ENCODE measurements at regions not wholly inside any gene's neighbourhood (a gene's known extent, or its start where the extent isn't known, plus 50 kb on each side); places are given as distances from the start of the nearest gene placed in this dataset.

DNA sequence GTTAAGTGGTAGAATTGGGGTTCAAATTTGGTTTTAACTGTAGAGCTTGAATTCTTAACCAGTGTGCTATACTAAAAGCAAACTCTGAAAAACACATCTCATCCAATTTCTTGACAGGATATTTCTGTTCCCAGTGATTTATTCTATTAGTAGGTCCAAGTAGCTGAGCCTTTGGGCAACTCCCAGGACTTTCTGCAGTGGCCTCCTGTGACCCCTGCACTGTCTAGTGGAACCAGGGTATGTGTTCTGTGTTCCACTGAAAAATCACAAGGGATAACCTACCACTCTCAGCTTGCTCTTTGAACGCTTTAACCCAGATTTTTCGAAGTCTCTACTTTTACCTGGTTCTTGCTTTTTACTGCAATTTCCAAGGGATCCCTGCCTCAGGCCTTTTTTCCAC lies 58.0 kb upstream of the SCOC start (continued):
- TF ChIP-seq, protein P1, sequence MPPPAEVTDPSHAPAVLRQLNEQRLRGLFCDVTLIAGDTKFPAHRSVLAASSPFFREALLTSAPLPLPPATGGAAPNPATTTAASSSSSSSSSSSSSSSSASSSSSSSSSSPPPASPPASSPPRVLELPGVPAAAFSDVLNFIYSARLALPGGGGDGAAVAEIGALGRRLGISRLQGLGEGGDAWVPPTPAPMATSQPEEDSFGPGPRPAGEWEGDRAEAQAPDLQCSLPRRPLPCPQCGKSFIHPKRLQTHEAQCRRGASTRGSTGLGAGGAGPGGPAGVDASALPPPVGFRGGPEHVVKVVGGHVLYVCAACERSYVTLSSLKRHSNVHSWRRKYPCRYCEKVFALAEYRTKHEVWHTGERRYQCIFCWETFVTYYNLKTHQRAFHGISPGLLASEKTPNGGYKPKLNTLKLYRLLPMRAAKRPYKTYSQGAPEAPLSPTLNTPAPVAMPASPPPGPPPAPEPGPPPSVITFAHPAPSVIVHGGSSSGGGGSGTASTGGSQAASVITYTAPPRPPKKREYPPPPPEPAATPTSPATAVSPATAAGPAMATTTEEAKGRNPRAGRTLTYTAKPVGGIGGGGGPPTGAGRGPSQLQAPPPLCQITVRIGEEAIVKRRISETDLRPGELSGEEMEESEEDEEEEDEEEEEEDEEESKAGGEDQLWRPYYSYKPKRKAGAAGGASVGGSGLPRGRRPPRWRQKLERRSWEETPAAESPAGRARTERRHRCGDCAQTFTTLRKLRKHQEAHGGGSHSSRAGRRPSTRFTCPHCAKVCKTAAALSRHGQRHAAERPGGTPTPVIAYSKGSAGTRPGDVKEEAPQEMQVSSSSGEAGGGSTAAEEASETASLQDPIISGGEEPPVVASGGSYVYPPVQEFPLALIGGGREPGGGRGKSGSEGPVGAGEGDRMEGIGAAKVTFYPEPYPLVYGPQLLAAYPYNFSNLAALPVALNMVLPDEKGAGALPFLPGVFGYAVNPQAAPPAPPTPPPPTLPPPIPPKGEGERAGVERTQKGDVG (CRISPR knock-in tag; IDR thresholded peaks at IDR 0.05), result no peak
- no peak for TF ChIP-seq KLF5 (IDR thresholded peaks at IDR 0.05; ENCODE audit: partially characterized antibody)
- no peak for TF ChIP-seq POLR2AphosphoS2 (IDR thresholded peaks at IDR 0.05; ENCODE audit: low read depth, low read length)
- no peak for TF ChIP-seq ZNF622 (IDR thresholded peaks at IDR 0.05)
- TF ChIP-seq NFYA (IDR thresholded peaks at IDR 0.05; ENCODE audit: borderline replicate concordance, low read depth, low read length), result no peak
- no peak for TF ChIP-seq CBX3 (IDR thresholded peaks at IDR 0.05; ENCODE audit: borderline replicate concordance, low read depth)
- no peak for TF ChIP-seq EZH2 (IDR thresholded peaks at IDR 0.05; ENCODE audit: borderline replicate concordance, control insufficient read depth, low read depth, low read length)

DNA sequence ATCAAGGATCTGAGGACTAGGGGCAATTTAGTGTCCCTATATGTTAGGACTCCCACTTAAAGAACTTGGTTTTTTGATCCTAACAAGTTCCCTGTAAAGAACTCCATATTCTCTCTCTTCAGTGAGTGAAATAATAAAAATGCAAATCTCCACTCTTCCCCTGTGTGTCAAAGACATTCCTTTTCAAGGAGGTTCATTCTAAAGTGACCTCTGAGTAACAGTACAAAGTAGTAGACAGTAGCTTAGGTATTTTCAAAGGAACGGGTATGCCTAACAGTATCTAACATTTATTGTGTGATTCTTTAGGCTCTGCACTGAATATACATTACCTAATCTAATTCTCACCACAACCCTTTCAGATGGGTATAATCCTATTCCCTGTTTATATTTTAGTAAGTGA lies 58.4 kb upstream of the SCOC start:
- Histone ChIP-seq H4K20me1 (ENCODE audit: control insufficient read depth, insufficient read depth) (no peaks in the 10 kb centered on the region), H3K4me1 (ENCODE audit: control insufficient read depth, insufficient read depth, low read length) (no peaks in the 10 kb centered on the region), H3K9ac (ENCODE audit: control insufficient read depth, insufficient read depth, low read length) (no peak overlapping the region), H3K4me3 (no peak overlapping the region), H3K36me3 (ENCODE audit: control insufficient read depth in 2 of 2, insufficient read depth in 2 of 2, low read length in 1 of 2) (no peaks in the 10 kb centered on the region), H3K9me3 (replicated peaks; ENCODE audit: control insufficient read depth, insufficient read depth, low read length) (no peaks in the 10 kb centered on the region), H3K4me2 (ENCODE audit: control insufficient read depth, insufficient read depth) (no peak overlapping the region), H3K79me2 (ENCODE audit: control insufficient read depth, insufficient read depth, low read length) (no peaks in the 10 kb centered on the region), H2AFZ (ENCODE audit: control insufficient read depth, low read depth, low read length) (no peak overlapping the region), H3K27ac (ENCODE audit: control insufficient read depth, insufficient read depth) (no peak overlapping the region), H3K27me3 (replicated peaks in 1 of 2; ENCODE audit: control insufficient read depth in 2 of 2, insufficient read depth in 2 of 2, low read length in 1 of 2) (no peaks in the 10 kb centered on the region; a peak in 1 of 4 replicates)
- FAIRE-seq (no peak), DNase-seq (ENCODE audit: low read depth, low spot score) (no peak), ATAC-seq (no peak)
- no TSS peak for BruUV-seq (replicated peaks)
- WGBS (ENCODE audit: insufficient coverage, insufficient replicate concordance, low lambda C conversion rate, missing lambda C conversion rate), result 0% methylated on average over 1 of the region's 1 CpG
- in situ Hi-C loops (cut with MboI) (no loop called here), intact Hi-C loops (cut with micrococcal nuclease; ENCODE audit: unreplicated experiment) (no loop called here)
- ChIA-PET CTCF (no interaction called here), SMC1A (ENCODE audit: uncharacterized antibody, unreplicated experiment) (no interaction called here), POLR2A (no interaction called here), RAD21 (ENCODE audit: unreplicated experiment) (no interaction called here)
- TF ChIP-seq SRF (IDR thresholded peaks at IDR 0.05; ENCODE audit: low read depth in 2 of 2, low read length in 2 of 2) (no peak), BCL11A (IDR thresholded peaks at IDR 0.05; ENCODE audit: low read depth, low read length) (no peak), ZNF207 (IDR thresholded peaks at IDR 0.05; ENCODE audit: borderline replicate concordance) (no peak)

Measured in GM12878 (cell line).